ENCODE measurements at regions not wholly inside any gene's neighbourhood (a gene's known extent, or its start where the extent isn't known, plus 50 kb on each side); places are given as distances from the start of the nearest gene placed in this dataset.
"Not testable (repeated sequence)": the region's sequence is repeated elsewhere in the genome, so short reads cannot be mapped to it uniquely, and the experiment has no call there.

- TF ChIP-seq CTCF, POLR2A (IDR thresholded peaks at IDR 0.05): not testable (repeated sequence)
Measured at GRCh38 chr9:22181021-22181420, 171.9 kb upstream of the CDKN2B start.

Measured in body of pancreas (tissue), 4 donors.